ENCODE measurements at regions not wholly inside any gene's neighbourhood (a gene's known extent, or its start where the extent isn't known, plus 50 kb on each side); places are given as distances from the start of the nearest gene placed in this dataset.

DNA sequence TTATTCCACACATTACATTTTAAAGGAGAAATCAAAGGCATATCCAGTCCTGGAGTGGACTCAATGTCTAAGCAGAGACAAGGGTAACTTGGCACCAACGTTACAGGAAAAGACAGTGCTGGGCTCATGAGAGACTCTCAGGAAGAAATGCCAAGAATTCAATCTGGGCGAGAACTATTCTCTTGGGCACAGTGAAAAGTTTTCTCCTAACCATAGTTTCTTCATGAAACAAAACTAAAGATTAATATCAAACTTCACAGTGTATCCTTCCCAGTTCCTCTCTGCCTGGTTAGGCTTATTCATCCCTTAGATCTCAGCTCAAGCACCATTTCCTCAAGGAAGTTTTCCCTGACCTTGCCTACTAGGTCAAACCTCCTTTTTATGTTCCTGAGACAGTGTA is 109.4 kb upstream of the TLL1 start:
- POLR2A ChIA-PET, result no interaction called here
- H3K4me1 Mint-ChIP-seq, result peaks cover 25% of the 10 kb centered on the region

GRCh38 chr4:165765053-165765452 is 108.0 kb upstream of the TLL1 start:
- ATAC-seq (no peak), DNase-seq (ENCODE audit: low spot score) (no peak)
- H3K9me3 Mint-ChIP-seq, result no peaks in the 10 kb centered on the region
- CTCF ChIA-PET, result no interaction called here
- no peaks in the 10 kb centered on the region for H3K27me3 Mint-ChIP-seq (ENCODE audit: low read depth)
- no peak overlapping the region for H3K27ac Mint-ChIP-seq
- H3K4me1 Mint-ChIP-seq, result peaks cover 11% of the 10 kb centered on the region
- no peak for TF ChIP-seq NR2C2 (CRISPR knock-in tag; IDR thresholded peaks at IDR 0.05)
- TF ChIP-seq, protein P1, sequence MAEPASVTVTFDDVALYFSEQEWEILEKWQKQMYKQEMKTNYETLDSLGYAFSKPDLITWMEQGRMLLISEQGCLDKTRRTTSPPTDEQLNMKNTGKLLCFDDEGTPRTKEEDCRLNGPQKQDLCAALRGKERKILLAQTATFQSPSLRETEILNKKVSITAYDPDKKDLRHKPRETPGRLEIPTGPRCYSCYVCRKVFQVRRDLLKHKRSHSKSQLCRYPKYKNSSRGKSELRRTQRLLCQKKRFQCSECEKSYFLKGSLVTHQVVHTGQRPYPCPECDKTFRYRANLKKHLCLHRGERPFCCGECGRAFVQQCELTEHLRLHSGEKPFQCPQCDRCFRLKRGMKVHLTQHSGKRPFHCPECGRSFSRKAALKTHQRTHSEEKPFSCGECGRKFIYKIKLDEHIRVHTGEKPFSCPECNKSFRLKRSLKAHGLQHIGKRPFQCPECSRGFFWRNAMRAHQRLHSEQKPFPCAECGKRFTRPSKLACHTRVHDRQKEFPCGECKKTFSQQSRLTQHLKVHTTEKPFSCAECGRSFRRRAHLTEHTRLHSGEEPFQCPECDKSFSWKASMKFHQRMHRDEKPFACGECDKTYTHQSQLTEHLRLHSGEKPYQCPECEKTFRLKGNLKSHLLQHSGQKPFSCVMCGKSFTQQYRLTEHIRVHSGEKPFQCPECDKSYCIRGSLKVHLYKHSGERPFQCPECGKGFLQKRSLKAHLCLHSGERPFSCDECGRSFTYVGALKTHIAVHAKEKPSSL (CRISPR knock-in tag; conservative IDR thresholded peaks at IDR 0.05), result no peak
- TF ChIP-seq TEAD1 (CRISPR knock-in tag; IDR thresholded peaks at IDR 0.05), result no peak
- no peak for TF ChIP-seq JUN (CRISPR knock-in tag; IDR thresholded peaks at IDR 0.05)
- no peak for TF ChIP-seq PRDM15 (CRISPR knock-in tag; IDR thresholded peaks at IDR 0.05)
- TF ChIP-seq ELF4 (CRISPR knock-in tag; IDR thresholded peaks at IDR 0.05; ENCODE audit: low read depth), result no peak
- TF ChIP-seq ZNF671 (CRISPR knock-in tag; IDR thresholded peaks at IDR 0.05), result no peak
- TF ChIP-seq, protein P2, sequence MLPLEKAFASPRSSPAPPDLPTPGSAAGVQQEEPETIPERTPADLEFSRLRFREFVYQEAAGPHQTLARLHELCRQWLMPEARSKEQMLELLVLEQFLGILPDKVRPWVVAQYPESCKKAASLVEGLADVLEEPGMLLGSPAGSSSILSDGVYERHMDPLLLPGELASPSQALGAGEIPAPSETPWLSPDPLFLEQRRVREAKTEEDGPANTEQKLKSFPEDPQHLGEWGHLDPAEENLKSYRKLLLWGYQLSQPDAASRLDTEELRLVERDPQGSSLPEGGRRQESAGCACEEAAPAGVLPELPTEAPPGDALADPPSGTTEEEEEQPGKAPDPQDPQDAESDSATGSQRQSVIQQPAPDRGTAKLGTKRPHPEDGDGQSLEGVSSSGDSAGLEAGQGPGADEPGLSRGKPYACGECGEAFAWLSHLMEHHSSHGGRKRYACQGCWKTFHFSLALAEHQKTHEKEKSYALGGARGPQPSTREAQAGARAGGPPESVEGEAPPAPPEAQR (CRISPR knock-in tag; IDR thresholded peaks at IDR 0.05), result no peak
- TF ChIP-seq SP1 (CRISPR knock-in tag; conservative IDR thresholded peaks at IDR 0.05), result no peak
- POLR2A ChIA-PET, result no interaction called here
- H3K4me3 Mint-ChIP-seq, result no peak overlapping the region
- H3K36me3 Mint-ChIP-seq, result no peaks in the 10 kb centered on the region

More for the DNA sequence above, 109.4 kb upstream of the TLL1 start:
- H3K27me3 Mint-ChIP-seq (ENCODE audit: low read depth), result no peaks in the 10 kb centered on the region; the same call in 1 of the 2 replicates
- H3K27ac Mint-ChIP-seq, result no peak overlapping the region
- no peak overlapping the region for H3K4me3 Mint-ChIP-seq
- no peaks in the 10 kb centered on the region for H3K36me3 Mint-ChIP-seq
- TF ChIP-seq ZNF671 (CRISPR knock-in tag; IDR thresholded peaks at IDR 0.05), result no peak
- no peak for TF ChIP-seq RORB (CRISPR knock-in tag; IDR thresholded peaks at IDR 0.05)
- TF ChIP-seq TP53 (CRISPR knock-in tag; IDR thresholded peaks at IDR 0.05), result no peak
- TF ChIP-seq MXD4 (CRISPR knock-in tag; IDR thresholded peaks at IDR 0.05; ENCODE audit: borderline replicate concordance), result no peak
- CTCF ChIA-PET, result no interaction called here
- no peak for ATAC-seq
- DNase-seq (ENCODE audit: low spot score), result no peak
- H3K9me3 Mint-ChIP-seq, result no peaks in the 10 kb centered on the region

GRCh38 chr4:165766018-165766417 is 107.0 kb upstream of the TLL1 start:
- no peak overlapping the region for H3K27ac Mint-ChIP-seq
- no peak overlapping the region for H3K4me3 Mint-ChIP-seq
- peaks cover 10% of the 10 kb centered on the region for H3K4me1 Mint-ChIP-seq

GRCh38 chr4:165766976-165767375 is 106.1 kb upstream of the TLL1 start:
- H3K27ac Mint-ChIP-seq, result no peak overlapping the region
- H3K9me3 Mint-ChIP-seq, result no peaks in the 10 kb centered on the region
- POLR2A ChIA-PET, result interaction anchor here (0.7 kb wide), 1 partner anchor 9 kb away, joined by 3 read pairs; no protein-coding TSS in a partner anchor
- DNase-seq (ENCODE audit: low spot score) (no peak), ATAC-seq (no peak)
- CTCF ChIA-PET, result no interaction called here
- H3K4me1 Mint-ChIP-seq, result peaks cover 10% of the 10 kb centered on the region
- no peaks in the 10 kb centered on the region for H3K27me3 Mint-ChIP-seq (ENCODE audit: low read depth)
- H3K36me3 Mint-ChIP-seq, result no peaks in the 10 kb centered on the region
- no peak overlapping the region for H3K4me3 Mint-ChIP-seq
- TF ChIP-seq, protein P3, sequence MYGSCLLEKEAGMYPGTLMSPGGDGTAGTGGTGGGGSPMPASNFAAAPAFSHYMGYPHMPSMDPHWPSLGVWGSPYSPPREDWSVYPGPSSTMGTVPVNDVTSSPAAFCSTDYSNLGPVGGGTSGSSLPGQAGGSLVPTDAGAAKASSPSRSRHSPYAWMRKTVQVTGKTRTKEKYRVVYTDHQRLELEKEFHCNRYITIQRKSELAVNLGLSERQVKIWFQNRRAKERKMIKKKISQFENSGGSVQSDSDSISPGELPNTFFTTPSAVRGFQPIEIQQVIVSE (CRISPR knock-in tag; IDR thresholded peaks at IDR 0.05; ENCODE audit: borderline replicate concordance), result no peak
- TF ChIP-seq TEAD1 (CRISPR knock-in tag; IDR thresholded peaks at IDR 0.05) (no peak), PRRX2 (CRISPR knock-in tag; IDR thresholded peaks at IDR 0.05) (no peak), NR2C2 (CRISPR knock-in tag; IDR thresholded peaks at IDR 0.05) (no peak), ZBTB43 (CRISPR knock-in tag; IDR thresholded peaks at IDR 0.05) (no peak), RORB (CRISPR knock-in tag; IDR thresholded peaks at IDR 0.05) (no peak), NR3C1 (CRISPR knock-in tag; conservative IDR thresholded peaks at IDR 0.05; ENCODE audit: low read depth) (no peak), ESRRA (CRISPR knock-in tag; IDR thresholded peaks at IDR 0.05; ENCODE audit: borderline replicate concordance) (no peak)
- TF ChIP-seq, protein P4, sequence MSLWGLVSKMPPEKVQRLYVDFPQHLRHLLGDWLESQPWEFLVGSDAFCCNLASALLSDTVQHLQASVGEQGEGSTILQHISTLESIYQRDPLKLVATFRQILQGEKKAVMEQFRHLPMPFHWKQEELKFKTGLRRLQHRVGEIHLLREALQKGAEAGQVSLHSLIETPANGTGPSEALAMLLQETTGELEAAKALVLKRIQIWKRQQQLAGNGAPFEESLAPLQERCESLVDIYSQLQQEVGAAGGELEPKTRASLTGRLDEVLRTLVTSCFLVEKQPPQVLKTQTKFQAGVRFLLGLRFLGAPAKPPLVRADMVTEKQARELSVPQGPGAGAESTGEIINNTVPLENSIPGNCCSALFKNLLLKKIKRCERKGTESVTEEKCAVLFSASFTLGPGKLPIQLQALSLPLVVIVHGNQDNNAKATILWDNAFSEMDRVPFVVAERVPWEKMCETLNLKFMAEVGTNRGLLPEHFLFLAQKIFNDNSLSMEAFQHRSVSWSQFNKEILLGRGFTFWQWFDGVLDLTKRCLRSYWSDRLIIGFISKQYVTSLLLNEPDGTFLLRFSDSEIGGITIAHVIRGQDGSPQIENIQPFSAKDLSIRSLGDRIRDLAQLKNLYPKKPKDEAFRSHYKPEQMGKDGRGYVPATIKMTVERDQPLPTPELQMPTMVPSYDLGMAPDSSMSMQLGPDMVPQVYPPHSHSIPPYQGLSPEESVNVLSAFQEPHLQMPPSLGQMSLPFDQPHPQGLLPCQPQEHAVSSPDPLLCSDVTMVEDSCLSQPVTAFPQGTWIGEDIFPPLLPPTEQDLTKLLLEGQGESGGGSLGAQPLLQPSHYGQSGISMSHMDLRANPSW (CRISPR knock-in tag; conservative IDR thresholded peaks at IDR 0.05; ENCODE audit: low read depth), result no peak

More at GRCh38 chr4:165766018-165766417, 107.0 kb upstream of the TLL1 start:
- TF ChIP-seq ELF4 (CRISPR knock-in tag; IDR thresholded peaks at IDR 0.05; ENCODE audit: low read depth), result no peak
- ChIA-PET CTCF (no interaction called here), POLR2A (no interaction called here)
- H3K27me3 Mint-ChIP-seq (ENCODE audit: low read depth), result no peaks in the 10 kb centered on the region
- H3K36me3 Mint-ChIP-seq, result no peaks in the 10 kb centered on the region
- ATAC-seq (no peak), DNase-seq (ENCODE audit: low spot score) (no peak)
- H3K9me3 Mint-ChIP-seq, result no peaks in the 10 kb centered on the region

All from WTC11 (cell line).